Astrocyte (in vitro differentiated cells and primary cell): ENCODE measurements at regions not wholly inside any gene's neighbourhood (a gene's known extent, or its start where the extent isn't known, plus 50 kb on each side); places are given as distances from the start of the nearest gene placed in this dataset.

ENCODE experiments used
- EZH2 ChIP-seq: IDR thresholded peaks from 2 replicates; pipeline ENCODE4 v1.6.1; 2012; ENCODE audit warnings: mild to moderate bottlenecking, low read length, inconsistent platforms; ENCODE audit not compliant: insufficient read depth
- TF ChIP-seq, protein P1 (sequence below): IDR thresholded peaks from 2 replicates; pipeline ENCODE4 v1.5.1; 2011; ENCODE audit warnings: low read depth, mild to moderate bottlenecking, inconsistent platforms, low read length, moderate library complexity; ENCODE audit not compliant: insufficient read depth

DNA sequence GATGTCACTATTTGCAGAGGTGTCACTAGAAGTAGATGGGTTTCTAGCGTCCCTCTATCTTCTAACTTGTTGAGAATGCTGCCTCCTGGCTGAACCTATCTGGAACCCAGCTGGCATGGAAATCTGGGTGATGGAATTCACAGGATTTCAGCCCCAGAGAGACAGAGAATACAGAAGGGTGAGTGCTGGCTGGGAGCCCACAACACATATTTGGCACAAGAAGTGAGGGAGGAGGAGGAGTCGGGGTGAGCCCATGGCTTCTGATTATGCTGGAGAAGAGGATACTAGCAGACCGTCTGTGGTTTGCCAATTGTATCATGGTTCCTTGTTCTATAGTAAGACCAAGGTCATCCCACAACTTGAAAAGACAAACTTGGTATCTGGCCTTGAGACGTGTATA lies 557.8 kb upstream of the SALL1 start:
- TF ChIP-seq, protein P1, sequence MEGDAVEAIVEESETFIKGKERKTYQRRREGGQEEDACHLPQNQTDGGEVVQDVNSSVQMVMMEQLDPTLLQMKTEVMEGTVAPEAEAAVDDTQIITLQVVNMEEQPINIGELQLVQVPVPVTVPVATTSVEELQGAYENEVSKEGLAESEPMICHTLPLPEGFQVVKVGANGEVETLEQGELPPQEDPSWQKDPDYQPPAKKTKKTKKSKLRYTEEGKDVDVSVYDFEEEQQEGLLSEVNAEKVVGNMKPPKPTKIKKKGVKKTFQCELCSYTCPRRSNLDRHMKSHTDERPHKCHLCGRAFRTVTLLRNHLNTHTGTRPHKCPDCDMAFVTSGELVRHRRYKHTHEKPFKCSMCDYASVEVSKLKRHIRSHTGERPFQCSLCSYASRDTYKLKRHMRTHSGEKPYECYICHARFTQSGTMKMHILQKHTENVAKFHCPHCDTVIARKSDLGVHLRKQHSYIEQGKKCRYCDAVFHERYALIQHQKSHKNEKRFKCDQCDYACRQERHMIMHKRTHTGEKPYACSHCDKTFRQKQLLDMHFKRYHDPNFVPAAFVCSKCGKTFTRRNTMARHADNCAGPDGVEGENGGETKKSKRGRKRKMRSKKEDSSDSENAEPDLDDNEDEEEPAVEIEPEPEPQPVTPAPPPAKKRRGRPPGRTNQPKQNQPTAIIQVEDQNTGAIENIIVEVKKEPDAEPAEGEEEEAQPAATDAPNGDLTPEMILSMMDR: no peak
- no peak for TF ChIP-seq EZH2
